ENCODE measurements at regions not wholly inside any gene's neighbourhood (a gene's known extent, or its start where the extent isn't known, plus 50 kb on each side); places are given as distances from the start of the nearest gene placed in this dataset.

- TF ChIP-seq CTCF (conservative IDR thresholded peaks at IDR 0.05; ENCODE audit: low read depth, low read length) (no peak), EZH2 (IDR thresholded peaks at IDR 0.05; ENCODE audit: borderline replicate concordance, low read depth, low read length, poor library complexity, severe bottlenecking) (no peak)
These were observed 92.9 kb upstream of the MAST4 start for GRCh38 chr5:66503203-66503789.
